Natural killer cell (primary cell): ENCODE measurements at regions not wholly inside any gene's neighbourhood (a gene's known extent, or its start where the extent isn't known, plus 50 kb on each side); places are given as distances from the start of the nearest gene placed in this dataset.

Source experiments
- ATAC-seq, 3 donors: fragments of 150-1000 bp in 2 of 3; fragments of 200-7000 bp in 1 of 3; cut with Tn5 transposase; 1 replicate in 1 of 3; 2 replicates in 2 of 3; pipeline ENCODE4 v1.10.0; 2021; ENCODE audit warnings: mild to moderate bottlenecking in 2 of 3, moderate library complexity in 2 of 3
- DNase-seq, 2 donors: peaks; one replicate each; pipeline versions ENCODE4 v3.0.0 to v3.0.0-alpha.2; 2013 to 2021; ENCODE audit warnings: mixed read lengths in 1 of 2
- H3K27ac ChIP-seq: one replicate; pipeline ENCODE4 v1.5.1; 2013; ENCODE audit warnings: mild to moderate bottlenecking, low read length
- H3K27me3 ChIP-seq: one replicate; pipeline ENCODE4 v1.6.1; 2013; ENCODE audit warnings: low read length; ENCODE audit not compliant: control insufficient read depth, insufficient read depth
- H3K36me3 ChIP-seq: one replicate; pipeline ENCODE4 v1.6.1; 2013; ENCODE audit warnings: low read length; ENCODE audit not compliant: control insufficient read depth, insufficient read depth
- H3K4me1 ChIP-seq: one replicate; pipeline ENCODE4 v1.6.1; 2013; ENCODE audit warnings: low read length; ENCODE audit not compliant: control insufficient read depth, insufficient read depth
- H3K4me3 ChIP-seq: one replicate; pipeline ENCODE4 v1.5.1; 2013; ENCODE audit warnings: low read length
- H3K9me3 ChIP-seq: one replicate; pipeline ENCODE4 v1.6.1; 2013; ENCODE audit warnings: low read length; ENCODE audit not compliant: control insufficient read depth, insufficient read depth
- H3K27ac Mint-ChIP-seq, 2 donors: one replicate each; pipeline ENCODE4 v1.8.0; 2022; ENCODE audit warnings: mild to moderate bottlenecking in 2 of 2, mixed read lengths in 2 of 2, moderate library complexity in 1 of 2
- H3K27me3 Mint-ChIP-seq, 2 donors: one replicate each; pipeline ENCODE4 v1.8.0; 2022; ENCODE audit warnings: low read depth in 2 of 2, mixed read lengths in 2 of 2
- H3K36me3 Mint-ChIP-seq: one replicate; pipeline ENCODE4 v1.8.0; 2022; ENCODE audit warnings: mixed read lengths
- H3K4me1 Mint-ChIP-seq, 2 donors: one replicate each; pipeline ENCODE4 v1.8.0; 2022; ENCODE audit warnings: mixed read lengths in 2 of 2
- H3K4me3 Mint-ChIP-seq: one replicate; pipeline ENCODE4 v1.8.0; 2022; ENCODE audit warnings: mild to moderate bottlenecking, moderate library complexity, mixed read lengths
- H3K9me3 Mint-ChIP-seq, 2 donors: one replicate each; pipeline ENCODE4 v1.8.0; 2022; ENCODE audit warnings: mixed read lengths in 2 of 2
- WGBS: methylation state at CpG from one replicate; pipeline ENCODE4 v1.1.7; 2013; ENCODE audit warnings: missing lambda C conversion rate; ENCODE audit not compliant: insufficient coverage; 5-methylcytosine and 5-hydroxymethylcytosine counted together
- intact Hi-C: fragments of 100-400 bp; cut with micrococcal nuclease; formaldehyde crosslinking; loops from one replicate; pipeline ENCODE4 v1.14.2; 2022
- TF ChIP-seq, protein P1 (sequence below): fragments of 200-600 bp; IDR thresholded peaks from one replicate; pipeline ENCODE4 v1.8.0; 2022; ENCODE audit warnings: antibody characterized with exemption

DNA sequence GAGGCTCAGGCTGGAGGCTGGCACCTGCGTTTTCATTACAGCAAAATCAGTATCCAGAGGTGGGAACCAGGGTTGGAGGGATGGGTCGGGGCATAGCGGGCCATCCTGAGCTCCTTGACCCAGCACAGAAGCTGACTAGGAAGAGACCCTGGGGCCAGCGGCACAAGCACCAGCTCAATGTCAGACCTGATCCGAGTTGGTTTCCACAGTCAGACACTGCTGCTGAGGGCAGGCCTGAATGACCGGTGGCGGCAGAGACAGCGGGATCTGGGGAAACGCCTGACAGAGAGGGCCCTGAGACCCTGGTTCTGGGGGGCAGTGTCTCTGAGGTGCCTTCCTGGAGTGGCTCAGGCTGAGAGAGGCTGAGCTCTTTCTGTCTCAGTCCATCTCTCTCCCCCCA lies 162.0 kb upstream of the C1orf174 start:
- no peaks in the 10 kb centered on the region for H3K36me3 Mint-ChIP-seq
- H3K36me3 ChIP-seq = no peaks in the 10 kb centered on the region
- no peaks in the 10 kb centered on the region for H3K4me1 Mint-ChIP-seq
- H3K27ac Mint-ChIP-seq = no peak overlapping the region
- H3K4me3 Mint-ChIP-seq = no peak overlapping the region
- H3K9me3 ChIP-seq = no peaks in the 10 kb centered on the region
- H3K4me3 ChIP-seq = no peak overlapping the region
- DNase-seq = no peak
- no peaks in the 10 kb centered on the region for H3K4me1 ChIP-seq
- intact Hi-C loops = no loop called here
- 85% methylated on average over 9 of the region's 9 CpGs for WGBS
- TF ChIP-seq, protein P1, sequence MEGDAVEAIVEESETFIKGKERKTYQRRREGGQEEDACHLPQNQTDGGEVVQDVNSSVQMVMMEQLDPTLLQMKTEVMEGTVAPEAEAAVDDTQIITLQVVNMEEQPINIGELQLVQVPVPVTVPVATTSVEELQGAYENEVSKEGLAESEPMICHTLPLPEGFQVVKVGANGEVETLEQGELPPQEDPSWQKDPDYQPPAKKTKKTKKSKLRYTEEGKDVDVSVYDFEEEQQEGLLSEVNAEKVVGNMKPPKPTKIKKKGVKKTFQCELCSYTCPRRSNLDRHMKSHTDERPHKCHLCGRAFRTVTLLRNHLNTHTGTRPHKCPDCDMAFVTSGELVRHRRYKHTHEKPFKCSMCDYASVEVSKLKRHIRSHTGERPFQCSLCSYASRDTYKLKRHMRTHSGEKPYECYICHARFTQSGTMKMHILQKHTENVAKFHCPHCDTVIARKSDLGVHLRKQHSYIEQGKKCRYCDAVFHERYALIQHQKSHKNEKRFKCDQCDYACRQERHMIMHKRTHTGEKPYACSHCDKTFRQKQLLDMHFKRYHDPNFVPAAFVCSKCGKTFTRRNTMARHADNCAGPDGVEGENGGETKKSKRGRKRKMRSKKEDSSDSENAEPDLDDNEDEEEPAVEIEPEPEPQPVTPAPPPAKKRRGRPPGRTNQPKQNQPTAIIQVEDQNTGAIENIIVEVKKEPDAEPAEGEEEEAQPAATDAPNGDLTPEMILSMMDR = no peak
- no peaks in the 10 kb centered on the region for H3K27me3 ChIP-seq
- no peak for ATAC-seq
- no peaks in the 10 kb centered on the region for H3K9me3 Mint-ChIP-seq
- no peaks in the 10 kb centered on the region for H3K27me3 Mint-ChIP-seq
- H3K27ac ChIP-seq = no peak overlapping the region

DNA sequence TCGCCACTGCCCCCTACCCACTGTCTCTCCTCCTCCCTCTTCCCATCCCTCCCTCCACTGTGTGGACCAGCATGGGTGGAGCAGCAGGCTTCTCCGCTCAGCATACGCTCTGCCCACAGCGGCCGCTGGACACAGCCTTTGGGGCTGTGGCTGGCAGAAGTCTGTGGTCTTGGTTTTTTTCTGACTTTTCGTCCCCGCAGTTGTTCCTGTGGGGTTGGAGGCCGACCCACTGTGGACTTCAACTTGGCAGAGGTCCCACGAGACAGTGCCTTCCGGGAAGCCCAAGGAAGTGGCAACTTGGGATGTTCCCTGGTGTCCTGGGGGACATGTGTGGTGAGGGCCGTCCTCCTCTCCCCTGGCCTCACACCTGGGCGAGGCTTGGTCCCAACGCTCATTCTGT lies 162.5 kb upstream of the C1orf174 start:
- H3K4me1 Mint-ChIP-seq = no peaks in the 10 kb centered on the region
- intact Hi-C loops = no loop called here

DNA sequence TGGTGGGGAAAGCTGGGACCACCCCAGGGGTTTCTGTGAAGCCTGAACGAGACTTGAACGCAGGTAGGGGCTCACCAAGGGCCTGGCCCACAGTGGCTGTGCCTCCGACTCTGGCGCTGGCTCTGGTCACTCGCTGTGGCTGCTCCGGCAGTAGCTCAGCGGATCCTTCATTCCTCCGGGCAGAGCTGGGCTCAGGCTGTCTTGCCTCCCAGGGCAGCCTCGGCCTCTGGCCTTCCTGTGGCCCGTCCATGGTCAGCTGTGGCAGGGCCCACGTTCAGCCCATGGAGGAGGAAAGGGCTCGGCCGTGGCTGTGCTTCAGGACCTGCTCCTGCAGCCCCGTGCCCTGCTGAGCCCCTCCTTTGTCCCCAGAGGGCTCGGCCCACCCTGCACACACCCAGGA lies 162.9 kb upstream of the C1orf174 start:
- H3K36me3 Mint-ChIP-seq = no peaks in the 10 kb centered on the region
- 82% methylated on average over 15 of the region's 15 CpGs for WGBS
- intact Hi-C loops = no loop called here
- no peaks in the 10 kb centered on the region for H3K27me3 ChIP-seq
- no peak for DNase-seq
- H3K4me3 ChIP-seq = no peak overlapping the region
- no peaks in the 10 kb centered on the region for H3K9me3 ChIP-seq
- no peaks in the 10 kb centered on the region for H3K9me3 Mint-ChIP-seq
- no peaks in the 10 kb centered on the region for H3K27me3 Mint-ChIP-seq
- no peak for ATAC-seq
- TF ChIP-seq, protein P1 = no peak
- no peaks in the 10 kb centered on the region for H3K36me3 ChIP-seq
- no peak overlapping the region for H3K4me3 Mint-ChIP-seq
- no peaks in the 10 kb centered on the region for H3K4me1 ChIP-seq
- no peaks in the 10 kb centered on the region for H3K4me1 Mint-ChIP-seq
- H3K27ac ChIP-seq = no peak overlapping the region
- H3K27ac Mint-ChIP-seq = no peak overlapping the region

More for the DNA sequence above, 162.5 kb upstream of the C1orf174 start:
- no peak for ATAC-seq
- H3K27me3 ChIP-seq = no peaks in the 10 kb centered on the region
- no peak overlapping the region for H3K4me3 ChIP-seq
- no peaks in the 10 kb centered on the region for H3K27me3 Mint-ChIP-seq
- no peaks in the 10 kb centered on the region for H3K9me3 ChIP-seq
- H3K4me3 Mint-ChIP-seq = no peak overlapping the region
- no peaks in the 10 kb centered on the region for H3K36me3 Mint-ChIP-seq
- no peaks in the 10 kb centered on the region for H3K9me3 Mint-ChIP-seq
- TF ChIP-seq, protein P1 = no peak
- H3K4me1 ChIP-seq = no peaks in the 10 kb centered on the region
- no peaks in the 10 kb centered on the region for H3K36me3 ChIP-seq
- no peak overlapping the region for H3K27ac ChIP-seq
- WGBS = 74% methylated on average over 13 of the region's 13 CpGs
- no peak overlapping the region for H3K27ac Mint-ChIP-seq
- no peak for DNase-seq

DNA sequence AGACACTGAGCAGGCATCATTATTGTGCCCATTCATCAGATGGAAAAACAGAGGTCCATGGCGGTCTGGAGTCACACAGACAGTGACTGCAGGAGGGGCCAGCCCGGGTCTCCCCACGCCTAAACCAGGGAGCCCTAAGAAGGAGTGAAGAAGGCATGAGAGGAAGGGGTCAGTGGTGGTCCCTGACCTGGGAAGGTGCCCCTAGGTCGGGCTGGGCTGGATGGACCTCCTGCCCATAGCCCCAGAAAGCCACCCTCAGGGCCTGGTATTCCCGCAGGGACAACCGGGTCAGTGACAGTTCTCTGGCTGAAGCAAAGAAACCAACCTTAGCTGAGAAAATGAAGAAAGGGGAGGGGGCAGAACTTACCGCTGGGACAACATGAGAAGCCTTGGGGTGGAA lies 163.4 kb upstream of the C1orf174 start:
- no peak overlapping the region for H3K4me3 ChIP-seq

More for the DNA sequence above, 163.4 kb upstream of the C1orf174 start:
- H3K27me3 Mint-ChIP-seq = no peaks in the 10 kb centered on the region
- intact Hi-C loops = no loop called here
- H3K36me3 Mint-ChIP-seq = no peaks in the 10 kb centered on the region
- no peak overlapping the region for H3K27ac Mint-ChIP-seq
- no peak for ATAC-seq
- H3K4me1 Mint-ChIP-seq = no peaks in the 10 kb centered on the region
- TF ChIP-seq, protein P1 = no peak
- no peak for DNase-seq
- no peak overlapping the region for H3K27ac ChIP-seq
- no peaks in the 10 kb centered on the region for H3K9me3 Mint-ChIP-seq
- H3K4me1 ChIP-seq = no peaks in the 10 kb centered on the region
- no peaks in the 10 kb centered on the region for H3K27me3 ChIP-seq
- WGBS = 92% methylated on average over 7 of the region's 7 CpGs
- no peaks in the 10 kb centered on the region for H3K9me3 ChIP-seq
- no peaks in the 10 kb centered on the region for H3K36me3 ChIP-seq
- H3K4me3 Mint-ChIP-seq = no peak overlapping the region
